ENCODE measurements at regions not wholly inside any gene's neighbourhood (a gene's known extent, or its start where the extent isn't known, plus 50 kb on each side); places are given as distances from the start of the nearest gene placed in this dataset.

- no peak overlapping the region for H3K4me2 ChIP-seq (ENCODE audit: low read length)
- no peak overlapping the region for H3K9ac ChIP-seq (ENCODE audit: low read length)
- no peaks in the 10 kb centered on the region for H3K79me1 ChIP-seq (ENCODE audit: low read length)
- H4K8ac ChIP-seq (ENCODE audit: low read depth, low read length) = no peak overlapping the region
- no peak overlapping the region for H2BK12ac ChIP-seq (ENCODE audit: low read length)
- H3K27me3 ChIP-seq (ENCODE audit: insufficient read depth, low read length) = no peaks in the 10 kb centered on the region
- no peak overlapping the region for H2BK120ac ChIP-seq (ENCODE audit: insufficient read depth, low read length, poor library complexity)
- H3K27ac ChIP-seq (ENCODE audit: low read depth, low read length) = no peak overlapping the region
- no peaks in the 10 kb centered on the region for H3K36me3 ChIP-seq (ENCODE audit: control insufficient read depth in 1 of 2, insufficient read depth in 2 of 2, low read length in 2 of 2)
- WGBS (ENCODE audit: extremely low coverage, insufficient coverage, insufficient read length) = no CpG with 5 or more reads among the region's 2 CpGs
- no peak for DNase-seq
- no peaks in the 10 kb centered on the region for H3K9me3 ChIP-seq (ENCODE audit: insufficient read depth, low read depth, low read length)
- H3K4ac ChIP-seq (ENCODE audit: low read depth, low read length) = no peak overlapping the region
- no peak overlapping the region for H3K4me3 ChIP-seq (ENCODE audit: low read depth, low read length)
- H2AFZ ChIP-seq (ENCODE audit: insufficient read depth, low read length, poor library complexity) = no peak overlapping the region
- H4K12ac ChIP-seq (ENCODE audit: low read depth, low read length) = no peak overlapping the region
- H3K4me1 ChIP-seq (ENCODE audit: control insufficient read depth in 1 of 2, insufficient read depth in 2 of 2, low read length in 2 of 2) = no peaks in the 10 kb centered on the region
- no peak overlapping the region for H4K91ac ChIP-seq (ENCODE audit: low read depth, low read length)
- no peak overlapping the region for H2AK5ac ChIP-seq (ENCODE audit: low read length)
- H3K14ac ChIP-seq (ENCODE audit: low read length) = no peak overlapping the region
- no peak overlapping the region for H3K18ac ChIP-seq (ENCODE audit: low read length)
- no peak overlapping the region for H3K23ac ChIP-seq (ENCODE audit: low read length)
- no peaks in the 10 kb centered on the region for H3K79me2 ChIP-seq (ENCODE audit: control insufficient read depth, insufficient read depth, low read length, poor library complexity)
- no peak overlapping the region for H2BK5ac ChIP-seq (ENCODE audit: low read depth, low read length, poor library complexity)
Observed at GRCh38 chr16:6863135-6863534, 469.5 kb upstream of the RBFOX1 start.

- no peak overlapping the region for H3K27ac ChIP-seq (ENCODE audit: low read depth, low read length)
- H2AK5ac ChIP-seq (ENCODE audit: low read length) = no peak overlapping the region
- H3K79me1 ChIP-seq (ENCODE audit: low read length) = no peaks in the 10 kb centered on the region
- H2BK120ac ChIP-seq (ENCODE audit: insufficient read depth, low read length, poor library complexity) = no peak overlapping the region
- no peak overlapping the region for H4K12ac ChIP-seq (ENCODE audit: low read depth, low read length)
- no peak overlapping the region for H3K23ac ChIP-seq (ENCODE audit: low read length)
- H2BK5ac ChIP-seq (ENCODE audit: low read depth, low read length, poor library complexity) = no peak overlapping the region
- no peaks in the 10 kb centered on the region for H3K9me3 ChIP-seq (ENCODE audit: insufficient read depth, low read depth, low read length)
- no peak overlapping the region for H3K4ac ChIP-seq (ENCODE audit: low read depth, low read length)
- no peak overlapping the region for H2AFZ ChIP-seq (ENCODE audit: insufficient read depth, low read length, poor library complexity)
- H3K27me3 ChIP-seq (ENCODE audit: insufficient read depth, low read length) = no peaks in the 10 kb centered on the region
- no peak overlapping the region for H3K4me2 ChIP-seq (ENCODE audit: low read length)
- no peaks in the 10 kb centered on the region for H3K79me2 ChIP-seq (ENCODE audit: control insufficient read depth, insufficient read depth, low read length, poor library complexity)
- H3K36me3 ChIP-seq (ENCODE audit: control insufficient read depth in 1 of 2, insufficient read depth in 2 of 2, low read length in 2 of 2) = no peaks in the 10 kb centered on the region
- no peak overlapping the region for H4K91ac ChIP-seq (ENCODE audit: low read depth, low read length)
- no peak overlapping the region for H3K14ac ChIP-seq (ENCODE audit: low read length)
- H4K8ac ChIP-seq (ENCODE audit: low read depth, low read length) = no peak overlapping the region
- H3K9ac ChIP-seq (ENCODE audit: low read length) = no peak overlapping the region
- no peak overlapping the region for H3K4me3 ChIP-seq (ENCODE audit: low read depth, low read length)
- H3K4me1 ChIP-seq (ENCODE audit: control insufficient read depth in 1 of 2, insufficient read depth in 2 of 2, low read length in 2 of 2) = no peaks in the 10 kb centered on the region
- H2BK12ac ChIP-seq (ENCODE audit: low read length) = no peak overlapping the region
- no CpG with 5 or more reads among the region's 6 CpGs for WGBS (ENCODE audit: extremely low coverage, insufficient coverage, insufficient read length)
- H3K18ac ChIP-seq (ENCODE audit: low read length) = no peak overlapping the region
- no peak for DNase-seq
Observed at GRCh38 chr16:6861815-6862477, 470.7 kb upstream of the RBFOX1 start.

- H3K27ac ChIP-seq (ENCODE audit: low read depth, low read length) = no peak overlapping the region
- H3K14ac ChIP-seq (ENCODE audit: low read length) = no peak overlapping the region
- no peak overlapping the region for H2BK12ac ChIP-seq (ENCODE audit: low read length)
- no peaks in the 10 kb centered on the region for H3K4me1 ChIP-seq (ENCODE audit: control insufficient read depth in 1 of 2, insufficient read depth in 2 of 2, low read length in 2 of 2)
- no peak overlapping the region for H2BK120ac ChIP-seq (ENCODE audit: insufficient read depth, low read length, poor library complexity)
- H2BK5ac ChIP-seq (ENCODE audit: low read depth, low read length, poor library complexity) = no peak overlapping the region
- no peak overlapping the region for H3K23ac ChIP-seq (ENCODE audit: low read length)
- H4K8ac ChIP-seq (ENCODE audit: low read depth, low read length) = no peak overlapping the region
- no peak overlapping the region for H3K4me2 ChIP-seq (ENCODE audit: low read length)
- no peaks in the 10 kb centered on the region for H3K79me1 ChIP-seq (ENCODE audit: low read length)
- DNase-seq = no peak
- H3K27me3 ChIP-seq (ENCODE audit: insufficient read depth, low read length) = no peaks in the 10 kb centered on the region
- no peak overlapping the region for H4K91ac ChIP-seq (ENCODE audit: low read depth, low read length)
- no peak overlapping the region for H3K9ac ChIP-seq (ENCODE audit: low read length)
- H4K12ac ChIP-seq (ENCODE audit: low read depth, low read length) = no peak overlapping the region
- H2AK5ac ChIP-seq (ENCODE audit: low read length) = no peak overlapping the region
- H3K4me3 ChIP-seq (ENCODE audit: low read depth, low read length) = no peak overlapping the region
- H3K79me2 ChIP-seq (ENCODE audit: control insufficient read depth, insufficient read depth, low read length, poor library complexity) = no peaks in the 10 kb centered on the region
- no peaks in the 10 kb centered on the region for H3K9me3 ChIP-seq (ENCODE audit: insufficient read depth, low read depth, low read length)
- H3K18ac ChIP-seq (ENCODE audit: low read length) = no peak overlapping the region
- H3K4ac ChIP-seq (ENCODE audit: low read depth, low read length) = no peak overlapping the region
- no peak overlapping the region for H2AFZ ChIP-seq (ENCODE audit: insufficient read depth, low read length, poor library complexity)
- H3K36me3 ChIP-seq (ENCODE audit: control insufficient read depth in 1 of 2, insufficient read depth in 2 of 2, low read length in 2 of 2) = no peaks in the 10 kb centered on the region
- WGBS (ENCODE audit: extremely low coverage, insufficient coverage, insufficient read length) = no CpG with 5 or more reads among the region's 8 CpGs
Observed at GRCh38 chr16:6861135-6861814, 471.4 kb upstream of the RBFOX1 start.

GRCh38 chr16:6857575-6857974, 475.1 kb upstream of the RBFOX1 start:
- no peak overlapping the region for H4K8ac ChIP-seq (ENCODE audit: low read depth, low read length)
- no peak overlapping the region for H3K23ac ChIP-seq (ENCODE audit: low read length)
- H2AK5ac ChIP-seq (ENCODE audit: low read length) = no peak overlapping the region
- H3K4me3 ChIP-seq (ENCODE audit: low read depth, low read length) = no peak overlapping the region
- no peak overlapping the region for H3K4ac ChIP-seq (ENCODE audit: low read depth, low read length)
- no peak overlapping the region for H4K12ac ChIP-seq (ENCODE audit: low read depth, low read length)
- H3K4me2 ChIP-seq (ENCODE audit: low read length) = no peak overlapping the region
- H3K4me1 ChIP-seq (ENCODE audit: control insufficient read depth in 1 of 2, insufficient read depth in 2 of 2, low read length in 2 of 2) = no peaks in the 10 kb centered on the region
- peaks cover 3% of the 10 kb centered on the region for H3K9me3 ChIP-seq (ENCODE audit: insufficient read depth, low read depth, low read length)
- no CpG with 5 or more reads among the region's 5 CpGs for WGBS (ENCODE audit: extremely low coverage, insufficient coverage, insufficient read length)
- no peaks in the 10 kb centered on the region for H3K27me3 ChIP-seq (ENCODE audit: insufficient read depth, low read length)
- H3K14ac ChIP-seq (ENCODE audit: low read length) = no peak overlapping the region
- H3K79me1 ChIP-seq (ENCODE audit: low read length) = no peaks in the 10 kb centered on the region
- no peak overlapping the region for H4K91ac ChIP-seq (ENCODE audit: low read depth, low read length)
- H3K79me2 ChIP-seq (ENCODE audit: control insufficient read depth, insufficient read depth, low read length, poor library complexity) = no peaks in the 10 kb centered on the region
- no peak overlapping the region for H2BK5ac ChIP-seq (ENCODE audit: low read depth, low read length, poor library complexity)
- no peaks in the 10 kb centered on the region for H3K36me3 ChIP-seq (ENCODE audit: control insufficient read depth in 1 of 2, insufficient read depth in 2 of 2, low read length in 2 of 2)
- H3K18ac ChIP-seq (ENCODE audit: low read length) = no peak overlapping the region
- no peak overlapping the region for H2AFZ ChIP-seq (ENCODE audit: insufficient read depth, low read length, poor library complexity)
- H3K27ac ChIP-seq (ENCODE audit: low read depth, low read length) = no peak overlapping the region
- no peak overlapping the region for H2BK120ac ChIP-seq (ENCODE audit: insufficient read depth, low read length, poor library complexity)
- no peak overlapping the region for H3K9ac ChIP-seq (ENCODE audit: low read length)
- no peak for DNase-seq
- no peak overlapping the region for H2BK12ac ChIP-seq (ENCODE audit: low read length)
